Left ventricle myocardium superior (tissue), 1 donor: ENCODE measurements at regions not wholly inside any gene's neighbourhood (a gene's known extent, or its start where the extent isn't known, plus 50 kb on each side); places are given as distances from the start of the nearest gene placed in this dataset.

ENCODE experiments used
- ATAC-seq: fragments of 200-7000 bp; cut with Tn5 transposase; one replicate; pipeline ENCODE4 v1.9.1; 2020; ENCODE audit warnings: mild to moderate bottlenecking, moderate library complexity
- DNase-seq: peaks from one replicate; pipeline ENCODE4 v3.0.0-alpha.2; 2020
- intact Hi-C: fragments of 100-400 bp; cut with micrococcal nuclease; formaldehyde crosslinking; loops from one replicate; pipeline ENCODE4 v1.11.0; 2022
- donor health status: DM: no; HTN: yes; CAD: no; lungs with severe emphysema.

DNA sequence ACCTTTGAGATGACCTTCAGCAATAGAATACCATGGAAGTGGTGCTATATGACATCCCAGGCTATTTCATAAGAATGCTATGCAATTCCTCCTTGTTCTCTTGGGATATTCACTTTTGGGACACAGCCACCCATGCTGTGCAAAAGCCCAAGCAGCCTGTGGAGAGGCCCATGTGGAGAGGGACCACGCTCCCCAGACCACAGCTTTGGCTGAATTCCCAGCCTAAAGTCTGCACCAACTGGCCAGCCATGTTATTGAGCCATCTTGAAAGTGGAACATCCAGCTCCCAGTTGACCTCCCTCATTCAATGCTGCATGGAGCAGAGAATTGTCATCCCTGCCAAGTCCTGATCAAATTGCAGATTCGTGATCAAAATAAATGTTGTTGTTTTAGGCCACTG, 275.1 kb downstream of the SUDS3 start:
- ATAC-seq (no peak), DNase-seq (no peak)
- intact Hi-C loops: no loop called here

DNA sequence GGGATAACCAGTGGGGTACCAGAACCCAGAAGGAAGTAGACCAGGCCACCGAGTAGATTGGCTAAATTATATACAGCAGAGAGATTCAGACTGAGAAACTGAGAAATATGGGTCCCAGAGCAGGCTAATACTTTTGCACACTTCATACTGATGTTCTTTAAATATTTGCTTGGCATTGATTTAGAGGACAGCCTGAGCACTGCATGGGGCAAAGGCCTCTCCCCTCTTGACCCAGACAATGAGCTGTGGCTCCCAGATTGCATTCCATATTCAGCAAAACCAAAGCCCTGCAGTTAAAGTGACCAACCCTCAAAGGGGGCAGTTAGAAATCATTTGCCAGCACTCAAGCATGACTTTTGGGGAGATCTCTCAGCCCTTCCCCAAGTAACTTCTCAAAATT, 279.2 kb downstream of the SUDS3 start:
- intact Hi-C loops: no loop called here
- no peak for DNase-seq
- ATAC-seq: no peak

DNA sequence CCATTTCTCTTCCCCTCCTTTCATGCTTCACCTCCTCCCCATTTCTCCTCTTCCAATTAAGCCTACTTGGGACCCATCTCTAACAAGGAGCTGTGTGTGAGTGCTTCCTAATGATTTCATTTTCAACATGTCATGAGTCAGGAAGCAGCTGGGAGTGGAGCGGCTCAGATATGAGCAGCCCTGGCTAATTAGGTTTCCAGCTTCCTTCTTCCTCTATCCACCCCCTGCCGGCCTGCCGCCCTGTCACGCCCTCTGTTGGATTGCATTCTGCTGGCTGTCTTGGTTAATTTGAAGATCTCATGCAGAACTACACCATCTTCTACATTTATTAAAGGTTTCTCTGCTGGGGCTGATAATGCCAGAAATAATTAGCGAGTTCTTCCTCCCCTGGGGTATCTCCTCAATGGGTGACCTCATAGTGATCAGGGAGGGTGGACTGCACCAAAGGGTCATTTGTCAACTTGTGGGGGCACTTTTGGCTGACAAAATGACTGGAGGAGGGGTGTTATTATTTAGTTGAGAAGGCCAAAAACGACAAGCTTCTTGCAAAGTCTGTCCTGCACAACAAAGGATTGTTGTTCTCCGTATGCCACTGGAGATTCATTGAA, 300.9 kb upstream of the SRRM4 start:
- intact Hi-C loops: no loop called here
- ATAC-seq: peak; percentile 90

DNA sequence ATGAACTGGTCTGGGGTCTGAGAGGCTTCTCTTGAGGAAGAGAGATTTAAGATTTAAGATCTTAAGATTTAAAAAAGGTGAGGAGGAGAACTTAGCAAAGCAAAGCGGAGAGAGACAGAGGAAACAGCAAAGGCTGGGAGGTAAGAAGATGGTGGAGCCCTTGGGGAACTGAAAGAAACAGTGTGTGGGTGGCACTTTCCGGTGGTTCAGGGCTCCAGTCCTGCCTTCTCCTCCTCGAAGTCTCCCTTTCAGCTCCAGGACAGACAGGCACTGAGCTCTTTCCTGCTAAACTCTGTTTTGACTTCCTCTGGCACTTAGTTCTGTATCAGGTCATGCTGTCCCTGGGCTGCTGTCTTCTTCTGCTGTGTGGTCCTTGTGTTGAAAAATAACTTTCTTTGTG, 298.7 kb upstream of the SRRM4 start:
- intact Hi-C loops: no loop called here
- ATAC-seq (no peak), DNase-seq (no peak)

More for the DNA sequence above, 300.9 kb upstream of the SRRM4 start:
- DNase-seq: peak; percentile 49

DNA sequence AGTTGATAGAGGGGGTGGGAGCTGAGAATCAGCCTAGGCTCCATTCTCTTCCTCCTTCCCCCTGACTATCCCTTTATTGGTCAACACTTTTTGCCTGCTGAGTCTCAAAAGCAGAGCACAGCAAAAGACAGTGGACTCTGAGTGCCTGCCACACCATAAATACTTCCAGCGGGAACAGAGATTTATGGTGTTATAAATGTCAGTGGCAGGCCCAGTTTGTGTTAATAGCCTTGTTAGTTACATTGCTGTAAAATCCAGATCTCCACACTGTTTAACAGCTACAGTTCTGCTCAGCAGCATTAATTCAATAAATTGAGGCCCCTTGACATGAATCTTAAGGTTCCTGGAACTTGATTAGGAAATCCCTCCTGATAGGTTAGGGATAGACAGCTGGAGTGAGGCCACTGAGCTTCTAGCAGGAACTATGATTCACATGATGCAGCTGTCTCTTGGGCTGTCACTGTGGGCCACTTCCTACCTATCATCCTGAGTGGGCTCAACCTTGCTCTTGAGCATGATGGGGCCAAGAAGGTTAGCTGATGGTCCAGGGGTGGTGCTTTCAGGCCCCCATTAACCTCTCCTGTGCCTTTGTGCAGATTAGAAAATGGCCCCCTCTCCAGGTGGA, 295.2 kb upstream of the SRRM4 start:
- no peak for ATAC-seq
- intact Hi-C loops: no loop called here
- no peak for DNase-seq

DNA sequence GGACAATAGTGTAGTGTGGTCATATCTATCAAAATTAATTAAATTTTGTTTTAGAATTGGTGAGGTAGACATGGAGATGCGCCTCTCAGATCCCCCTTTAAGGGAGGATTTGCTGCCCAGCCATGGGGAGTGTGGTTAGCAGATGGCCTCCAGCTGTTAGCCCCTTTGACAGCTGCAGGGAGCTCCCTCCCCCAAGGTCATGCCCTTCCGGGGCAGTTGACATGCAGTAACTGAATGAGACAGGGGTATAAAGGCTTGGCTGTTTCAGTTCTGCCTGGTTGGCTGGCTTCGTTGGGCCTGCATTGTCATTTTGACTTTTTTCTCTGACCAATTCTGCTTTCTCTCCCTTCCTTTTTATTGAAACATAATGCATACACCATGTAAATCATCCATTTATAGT, 291.5 kb upstream of the SRRM4 start:
- DNase-seq (no peak), ATAC-seq (no peak)
- intact Hi-C loops: no loop called here

DNA sequence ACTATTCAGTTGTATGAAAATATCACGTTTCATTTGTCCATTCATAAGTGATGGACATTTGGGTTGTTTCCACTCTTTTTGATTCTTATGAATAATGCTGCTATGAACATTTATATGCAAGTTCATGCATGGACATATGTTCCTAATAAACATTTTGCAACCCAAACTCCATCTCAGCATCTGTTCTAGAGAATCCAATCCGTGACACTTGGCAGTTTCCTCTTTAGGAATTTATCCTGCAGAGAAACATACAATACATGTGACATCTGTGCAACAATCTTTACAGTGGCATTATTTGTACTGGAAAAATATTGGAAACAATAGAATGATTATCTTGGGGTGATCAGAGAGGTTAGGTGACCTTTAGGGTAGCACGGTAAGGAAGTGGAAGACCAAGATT, 290.8 kb upstream of the SRRM4 start:
- ATAC-seq: no peak
- DNase-seq: no peak
- intact Hi-C loops: no loop called here

DNA sequence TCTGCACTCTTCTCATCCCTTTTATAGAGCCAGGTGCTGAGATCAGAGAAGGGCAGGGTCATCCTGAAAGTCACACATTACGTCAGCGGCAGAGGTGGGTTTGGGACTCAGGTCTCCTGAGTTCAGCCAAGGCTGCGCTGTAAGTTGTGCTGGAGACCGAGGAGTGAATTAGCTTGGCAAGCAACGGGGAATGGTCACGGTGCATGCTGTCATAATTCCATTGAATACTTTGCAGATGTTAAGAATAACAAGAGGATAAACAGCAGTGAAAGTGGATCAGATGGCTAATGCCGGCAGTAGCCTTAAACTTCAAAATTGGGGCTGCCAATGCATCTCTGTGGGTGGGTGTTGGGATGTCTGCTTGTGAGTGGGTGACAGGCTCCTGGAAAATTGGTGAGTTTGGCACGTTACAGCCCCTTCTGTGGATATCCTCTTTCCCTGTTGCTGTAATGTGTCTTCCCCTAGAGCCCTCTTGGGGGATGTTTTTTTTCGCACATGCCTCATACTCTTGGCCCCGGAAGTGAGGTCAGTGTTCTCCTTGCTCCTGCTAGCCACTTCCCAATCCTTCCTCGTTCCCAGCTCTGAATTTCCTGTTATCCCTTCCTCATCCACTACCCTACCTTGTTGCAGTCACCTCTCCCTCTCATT, 287.1 kb upstream of the SRRM4 start:
- DNase-seq: peak; percentile 36
- ATAC-seq: peak; percentile 85
- intact Hi-C loops: no loop called here

DNA sequence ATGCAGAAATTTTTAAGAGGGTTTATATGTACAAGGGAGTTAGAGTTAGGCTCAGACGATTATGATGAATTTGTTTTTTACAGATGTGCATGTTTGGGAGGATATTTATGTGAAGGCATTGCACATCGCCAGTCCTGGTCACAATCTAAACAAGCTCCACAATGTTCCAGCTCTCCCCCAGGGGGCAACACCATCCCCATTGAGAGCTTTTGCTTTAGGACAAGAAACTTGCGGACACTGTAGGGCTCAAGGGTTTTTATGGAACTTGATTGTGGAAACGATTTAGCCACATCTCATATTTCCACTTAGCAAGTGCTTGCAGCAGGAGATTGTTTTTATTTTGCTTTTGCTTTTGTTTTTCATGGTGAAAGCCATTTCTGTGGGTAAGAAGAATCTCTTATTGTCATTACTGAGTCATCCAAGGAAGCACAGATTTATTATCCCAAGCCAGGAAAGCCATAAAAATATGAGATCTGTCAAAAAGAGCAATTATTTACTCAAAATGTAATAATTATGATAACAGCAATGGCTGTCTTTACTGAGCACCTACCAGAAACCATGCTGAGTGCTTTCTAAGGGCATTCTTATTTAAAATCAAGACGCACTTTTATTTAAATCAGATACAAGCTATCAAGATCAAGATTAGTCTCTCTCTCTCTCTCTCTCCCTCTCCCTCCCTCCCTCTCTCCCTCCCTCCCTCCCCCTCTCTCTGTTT, 276.7 kb upstream of the SRRM4 start:
- intact Hi-C loops: no loop called here
- DNase-seq (no peak), ATAC-seq (no peak)

DNA sequence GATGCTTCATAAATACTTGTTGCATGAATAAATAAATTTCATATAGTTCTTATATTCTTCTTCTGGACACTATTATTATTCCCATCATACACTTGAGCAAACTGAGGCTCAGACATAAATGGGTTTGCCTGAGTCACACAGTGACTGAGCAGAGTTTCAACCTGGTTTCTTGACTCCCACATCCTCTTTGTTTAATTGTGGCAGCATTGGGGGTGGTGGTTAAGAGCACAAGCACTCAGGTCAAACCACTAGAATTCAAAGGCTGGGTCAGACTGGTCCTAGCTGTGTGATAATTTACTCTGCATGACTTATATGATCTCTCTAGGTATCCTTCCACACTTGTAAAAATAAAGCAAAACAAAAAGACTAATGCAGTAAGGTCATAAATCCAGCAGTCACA, 274.9 kb upstream of the SRRM4 start:
- intact Hi-C loops: no loop called here
- ATAC-seq (no peak), DNase-seq (no peak)

DNA sequence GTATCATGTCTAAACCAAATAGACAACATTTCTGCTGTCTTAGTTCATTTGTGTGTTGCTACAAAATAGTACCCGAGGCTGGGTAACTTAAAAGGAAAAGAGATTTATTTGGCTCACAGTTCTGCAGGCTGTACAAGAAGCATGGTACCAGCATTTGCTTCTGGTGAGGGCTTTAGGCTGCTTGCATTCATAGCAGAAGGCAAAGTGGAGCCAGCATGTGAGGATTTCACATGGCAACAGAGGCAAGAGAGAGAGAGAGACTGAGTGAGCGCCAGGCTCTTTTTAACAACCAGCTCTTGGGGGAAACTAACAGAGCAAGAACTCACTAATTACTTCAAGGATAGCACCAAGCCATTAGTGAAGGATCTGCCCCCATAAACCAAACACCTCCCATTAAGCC, 271.4 kb upstream of the SRRM4 start:
- intact Hi-C loops: no loop called here
- DNase-seq: no peak
- no peak for ATAC-seq

DNA sequence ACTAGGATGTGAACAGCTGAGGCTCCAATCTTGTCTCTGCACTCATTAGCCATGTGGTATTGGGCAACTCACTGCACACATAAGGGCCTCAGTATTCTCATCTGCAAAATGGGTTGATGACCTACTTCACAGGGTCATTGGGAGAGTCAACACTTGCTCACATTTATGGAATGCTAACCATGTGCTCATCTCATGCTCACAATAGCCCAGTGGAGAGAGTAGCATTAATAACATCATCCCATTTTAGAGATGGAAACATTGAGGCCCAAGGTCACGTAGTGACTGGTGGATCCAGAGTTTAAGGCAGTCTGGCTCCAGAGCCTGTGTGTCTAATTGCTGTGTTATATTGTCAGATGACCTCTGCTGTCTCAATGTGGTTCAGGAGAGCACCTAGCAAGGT, 270.2 kb upstream of the SRRM4 start:
- DNase-seq (no peak), ATAC-seq (no peak)
- intact Hi-C loops: no loop called here

DNA sequence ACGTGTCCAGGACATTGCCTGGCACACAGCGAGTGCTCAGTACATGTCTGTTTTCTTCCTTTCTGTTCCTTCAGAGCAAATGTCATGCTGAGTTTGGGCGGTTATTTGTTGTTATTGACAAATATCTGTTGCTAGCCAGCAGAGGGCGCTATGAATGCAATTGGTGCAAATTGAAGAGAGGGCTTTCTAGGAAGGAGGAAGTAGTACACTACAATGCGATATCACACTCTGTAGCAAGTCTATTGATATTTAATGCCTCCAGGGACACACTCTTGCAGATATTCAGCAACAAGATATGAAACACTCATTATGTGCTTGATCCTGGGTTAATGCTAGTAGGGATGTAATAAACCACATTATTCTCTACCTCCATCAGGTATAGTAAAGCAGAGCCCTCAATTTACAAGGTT, 267.3 kb upstream of the SRRM4 start:
- ATAC-seq (no peak), DNase-seq (no peak)
- intact Hi-C loops: no loop called here

DNA sequence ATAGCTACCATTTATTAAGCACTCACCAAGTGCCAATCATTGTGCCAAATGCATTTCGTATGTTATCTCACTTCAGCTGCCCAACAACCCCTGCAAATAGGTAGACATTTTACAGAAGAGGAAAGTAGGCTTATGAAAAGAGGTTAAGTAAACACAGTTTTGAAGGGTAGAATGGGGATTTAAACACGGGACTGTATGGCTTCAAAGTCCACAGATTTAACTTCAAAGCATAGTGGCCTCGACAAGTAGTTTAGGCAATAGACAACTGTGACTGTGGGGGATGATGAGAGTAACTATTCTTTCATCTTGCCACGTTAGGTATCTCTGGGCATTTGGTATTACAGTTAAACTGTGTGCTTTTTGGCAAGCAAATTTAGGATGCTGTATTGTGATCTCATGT, 266.8 kb upstream of the SRRM4 start:
- ATAC-seq: no peak

DNA sequence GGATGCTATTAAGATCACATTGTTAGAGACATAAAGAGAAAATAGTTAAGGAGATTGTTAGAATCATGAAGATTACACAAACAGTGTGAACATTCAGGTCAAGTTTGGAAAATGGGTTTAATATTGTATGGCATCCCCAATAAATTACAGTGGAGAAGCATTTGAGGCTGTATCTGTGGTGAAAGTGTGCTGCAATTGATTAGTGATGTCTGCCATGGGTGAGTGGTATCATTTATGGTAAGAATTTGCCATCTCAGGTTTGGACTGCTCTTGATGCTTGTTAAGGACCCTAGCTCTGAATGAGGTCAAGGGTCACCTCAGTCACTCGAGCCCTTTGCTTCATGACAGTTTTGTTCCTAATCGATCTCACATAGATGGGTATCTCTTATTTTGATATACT, 265.7 kb upstream of the SRRM4 start:
- ATAC-seq (no peak), DNase-seq (no peak)
- intact Hi-C loops: no loop called here

More for the DNA sequence above, 266.8 kb upstream of the SRRM4 start:
- intact Hi-C loops: no loop called here
- DNase-seq: no peak

DNA sequence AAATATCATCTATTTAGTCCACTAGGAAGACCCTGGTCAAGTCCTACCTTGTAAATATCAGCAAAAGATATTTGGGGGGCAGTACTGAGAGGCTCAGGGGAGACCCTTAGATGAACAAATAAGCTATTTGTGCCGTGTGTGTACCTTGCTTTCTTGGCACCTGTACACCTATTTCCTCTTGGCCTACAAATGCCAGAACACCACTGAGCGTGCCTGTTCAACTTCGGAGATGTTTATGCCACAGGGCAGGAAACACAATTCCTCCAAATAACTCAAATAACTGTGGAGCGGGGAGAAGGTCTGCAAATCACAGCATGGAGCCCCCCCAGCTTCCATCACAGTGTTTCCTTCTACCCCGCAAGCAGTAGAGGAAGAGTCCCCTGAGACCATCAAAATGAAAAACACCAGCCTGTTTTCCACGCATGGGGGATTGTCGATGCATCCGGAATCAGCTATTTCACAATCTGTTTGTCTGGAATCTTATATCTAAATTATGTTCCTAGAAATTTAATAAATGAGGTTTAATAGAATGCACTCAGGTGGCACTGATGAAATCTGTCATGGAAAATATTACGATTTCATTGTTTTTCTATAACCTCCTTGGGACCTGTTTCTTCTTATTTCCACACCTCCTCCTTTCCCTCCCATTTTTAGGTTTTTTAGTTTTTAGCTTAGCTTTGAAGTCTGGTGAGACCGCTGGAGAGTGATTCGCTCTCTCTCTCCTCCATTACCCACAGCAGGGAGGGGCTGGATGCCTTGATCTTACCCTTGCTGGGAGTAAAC, 254.0 kb upstream of the SRRM4 start:
- intact Hi-C loops: no loop called here
- no peak for ATAC-seq
- DNase-seq: no peak

DNA sequence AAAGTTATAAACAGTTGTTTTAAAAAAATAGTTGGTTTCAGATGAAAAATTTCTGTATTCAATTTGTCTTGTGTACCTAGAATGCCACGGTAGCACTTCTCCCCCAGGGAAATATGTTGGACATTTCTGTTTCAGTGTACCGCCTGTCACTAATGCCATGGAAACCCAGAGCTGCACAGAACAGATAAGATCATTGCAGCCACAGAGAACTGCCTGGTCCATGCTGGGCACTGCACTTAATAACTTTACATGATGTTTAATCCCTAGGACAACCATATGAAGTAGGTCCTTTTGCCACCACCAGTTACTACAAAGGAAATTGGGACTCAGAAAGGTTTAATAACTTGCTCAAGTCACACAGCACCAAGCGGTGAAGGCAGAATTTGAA, 253.4 kb upstream of the SRRM4 start:
- DNase-seq (no peak), ATAC-seq (no peak)
- intact Hi-C loops: no loop called here

DNA sequence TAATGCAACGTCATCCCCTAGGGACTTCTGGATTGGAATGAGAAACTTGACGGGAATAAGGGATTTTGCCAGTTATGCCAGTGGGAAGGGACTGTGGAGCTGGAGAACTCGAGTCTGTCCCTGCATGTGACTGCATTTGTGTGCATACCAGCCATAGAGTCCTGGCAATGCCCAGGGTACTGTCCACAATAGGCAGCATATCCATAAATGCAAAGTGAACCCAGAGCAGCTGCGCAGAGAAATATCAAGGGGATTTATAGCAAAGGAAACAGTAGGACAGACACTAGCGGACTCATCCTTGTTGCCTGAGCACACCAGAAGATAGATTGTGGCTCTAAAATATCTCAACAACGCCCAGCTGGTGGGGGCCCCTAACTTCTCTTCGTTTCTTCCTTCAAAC, 247.1 kb upstream of the SRRM4 start:
- DNase-seq (no peak), ATAC-seq (no peak)
- intact Hi-C loops: no loop called here

DNA sequence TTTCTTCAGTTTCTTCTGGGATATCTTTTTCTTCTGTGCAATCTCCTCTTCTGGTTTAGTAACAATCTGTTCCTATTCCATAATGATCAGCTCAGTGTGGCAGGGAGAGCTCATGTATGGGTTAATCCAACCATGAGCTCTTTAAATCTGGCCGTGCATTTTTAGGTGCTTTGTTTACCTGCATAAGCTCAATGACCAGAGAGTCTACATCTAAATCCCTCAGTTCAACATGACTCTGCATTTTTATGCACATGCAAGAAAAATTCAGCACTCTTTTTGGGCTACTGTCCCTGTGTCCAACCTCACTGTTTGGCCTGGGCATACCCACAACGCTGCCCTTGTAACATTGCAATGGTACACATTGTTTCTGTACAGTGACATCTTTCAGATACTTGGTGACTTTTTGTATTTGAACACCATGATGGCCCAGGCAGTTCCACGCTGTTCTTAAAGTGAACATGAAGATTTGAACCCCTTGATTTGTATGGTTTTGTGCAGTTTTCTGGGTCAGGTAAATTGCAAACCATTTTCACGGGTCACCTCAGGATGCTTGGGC, 243.3 kb upstream of the SRRM4 start:
- intact Hi-C loops: no loop called here
- ATAC-seq (no peak), DNase-seq (no peak)
